ENCODE measurements at regions not wholly inside any gene's neighbourhood (a gene's known extent, or its start where the extent isn't known, plus 50 kb on each side); places are given as distances from the start of the nearest gene placed in this dataset.
"Not testable (repeated sequence)": the region's sequence is repeated elsewhere in the genome, so short reads cannot be mapped to it uniquely, and the experiment has no call there.

GRCh38 chr3:106121491-106122289 lies 252.9 kb upstream of the CBLB start:
- DNase-seq (no peak), ATAC-seq (no peak)
- no peaks in the 10 kb centered on the region for H3K27me3 Mint-ChIP-seq
- no peak overlapping the region for H3K4me3 Mint-ChIP-seq
- H3K4me1 Mint-ChIP-seq: peaks cover 33% of the 10 kb centered on the region
- no peak overlapping the region for H3K27ac Mint-ChIP-seq
- H3K9me3 Mint-ChIP-seq: peaks cover 0 to 6% of the 10 kb centered on the region in 2 donors

DNA sequence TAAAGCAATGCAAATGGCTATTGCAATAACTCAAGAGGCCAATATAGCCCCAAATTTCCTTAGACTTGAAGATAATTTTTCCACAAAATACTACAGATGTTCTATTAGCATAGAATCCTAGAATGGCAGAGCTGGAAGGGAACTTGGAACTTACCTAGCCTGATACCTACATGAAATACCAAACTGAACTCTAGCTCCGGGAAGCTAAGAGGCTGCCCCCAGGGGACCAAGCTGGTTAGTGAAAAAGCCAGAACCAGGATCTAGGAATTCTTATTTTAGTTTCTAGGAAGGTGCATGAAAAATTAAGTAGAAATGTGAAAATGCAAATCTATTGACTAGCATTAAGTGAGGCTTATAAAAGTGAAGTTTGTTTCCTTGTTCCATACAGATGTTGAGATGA lies 256.0 kb upstream of the CBLB start:
- DNase-seq (no peak), ATAC-seq (no peak)
- peaks cover 20% of the 10 kb centered on the region for H3K4me1 Mint-ChIP-seq
- no peak overlapping the region for H3K4me3 Mint-ChIP-seq
- H3K27me3 Mint-ChIP-seq: no peaks in the 10 kb centered on the region
- no peak overlapping the region for H3K27ac Mint-ChIP-seq
- H3K9me3 Mint-ChIP-seq: peaks cover 0 to 5% of the 10 kb centered on the region in 2 donors

DNA sequence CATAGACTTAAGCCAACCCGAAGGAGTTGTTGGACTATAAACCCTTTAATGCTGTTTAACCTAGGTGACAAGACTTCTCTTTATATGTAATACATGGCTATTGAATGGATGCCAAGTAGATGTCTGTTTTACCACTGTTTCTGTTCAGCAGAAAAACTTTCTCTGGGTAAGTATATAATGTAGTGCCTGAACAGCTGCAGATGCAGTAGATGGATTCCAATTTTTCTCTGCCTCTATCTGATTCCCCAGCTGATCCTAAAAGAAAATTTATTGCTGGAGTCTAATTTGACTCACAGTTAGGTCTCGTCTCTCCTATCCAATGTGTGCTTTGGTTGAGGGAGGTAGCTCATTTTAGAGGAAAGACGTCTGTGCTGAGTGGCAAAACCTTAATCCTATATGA lies 256.5 kb upstream of the CBLB start:
- DNase-seq: no peak
- Mint-ChIP-seq H3K27me3 (no peaks in the 10 kb centered on the region), H3K4me3 (no peak overlapping the region), H3K4me1 (peaks cover 20% of the 10 kb centered on the region), H3K9me3 (peaks cover 0 to 5% of the 10 kb centered on the region in 2 donors), H3K27ac (no peak overlapping the region)
- ATAC-seq: no peak

- Mint-ChIP-seq H3K4me1 (peaks cover 22% of the 10 kb centered on the region), H3K4me3 (no peak overlapping the region), H3K9me3 (peaks cover 0 to 5% of the 10 kb centered on the region in 2 donors), H3K27ac (no peak overlapping the region), H3K27me3 (no peaks in the 10 kb centered on the region)
- DNase-seq: no peak
- no peak for ATAC-seq
These were observed 257.4 kb upstream of the CBLB start for GRCh38 chr3:106126067-106126845.

GRCh38 chr3:106126846-106127235 lies 258.0 kb upstream of the CBLB start:
- DNase-seq (no peak), ATAC-seq (no peak)
- no peak overlapping the region for H3K27ac Mint-ChIP-seq
- no peaks in the 10 kb centered on the region for H3K27me3 Mint-ChIP-seq
- H3K4me1 Mint-ChIP-seq: peaks cover 27% of the 10 kb centered on the region
- H3K4me3 Mint-ChIP-seq: no peak overlapping the region
- H3K9me3 Mint-ChIP-seq: peaks cover 0 to 5% of the 10 kb centered on the region in 2 donors

- no peak for ATAC-seq
- Mint-ChIP-seq H3K27ac (peak overlapping the region; percentile 47 to 60), H3K27me3 (no peaks in the 10 kb centered on the region), H3K4me3 (peak overlapping the region; percentile 59 to 69), H3K9me3 (peaks cover 9% of the 10 kb centered on the region in 2 donors), H3K4me1 (peaks cover 27% of the 10 kb centered on the region)
- DNase-seq: no peak
These were observed 261.1 kb upstream of the CBLB start for GRCh38 chr3:106129939-106130338.

GRCh38 chr3:106130384-106131198 lies 261.8 kb upstream of the CBLB start:
- Mint-ChIP-seq H3K4me3 (peak overlapping the region; percentile 59 to 69), H3K9me3 (peaks cover 9 to 12% of the 10 kb centered on the region in 2 donors), H3K27me3 (no peaks in the 10 kb centered on the region), H3K27ac (peak overlapping the region; percentile 2 to 60), H3K4me1 (peaks cover 27% of the 10 kb centered on the region)
- ATAC-seq (no peak), DNase-seq (no peak)

DNA sequence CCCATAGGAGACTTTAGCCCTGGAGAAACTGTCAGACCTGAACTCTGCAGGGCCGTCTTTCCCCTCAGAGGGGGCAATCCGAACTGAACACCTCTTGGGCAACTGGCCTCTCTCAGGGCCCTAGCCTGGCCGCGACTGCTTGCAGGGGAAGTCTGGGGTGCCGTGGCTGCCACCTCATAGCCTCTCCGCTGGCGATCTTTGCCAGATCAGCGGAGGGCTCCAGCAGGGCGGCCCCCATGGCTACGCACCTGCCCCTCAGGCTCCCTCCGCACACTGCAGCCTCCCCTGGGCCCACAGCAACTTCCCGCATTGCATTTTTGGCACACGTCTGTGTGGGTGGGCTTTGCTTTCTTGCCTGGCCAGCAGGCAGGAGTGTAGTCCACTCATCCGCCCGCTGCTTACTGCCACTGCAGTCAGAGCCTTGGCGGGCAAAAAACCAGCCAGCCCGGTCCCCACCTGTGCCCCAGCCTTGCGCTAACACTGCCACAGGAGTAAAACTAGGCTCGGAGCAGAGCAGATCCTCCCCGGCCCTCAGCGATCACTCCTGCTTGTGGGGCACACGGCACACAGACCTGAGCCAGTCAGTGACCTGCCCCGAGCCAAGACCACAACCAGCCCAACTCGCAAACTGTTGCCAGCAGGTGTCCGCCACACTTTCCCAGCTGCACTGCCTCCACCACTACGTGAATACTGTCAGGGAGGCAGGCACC lies 266.8 kb upstream of the CBLB start:
- Mint-ChIP-seq H3K4me3 (no peak overlapping the region), H3K9me3 (peaks cover 14 to 31% of the 10 kb centered on the region in 2 donors), H3K4me1 (peaks cover 27% of the 10 kb centered on the region), H3K27me3 (no peaks in the 10 kb centered on the region), H3K27ac (no peak overlapping the region)
- ATAC-seq: no peak
- DNase-seq: no peak

GRCh38 chr3:106139826-106140225 lies 271.0 kb upstream of the CBLB start:
- no peak overlapping the region for H3K27ac Mint-ChIP-seq
- H3K27me3 Mint-ChIP-seq: no peaks in the 10 kb centered on the region
- peaks cover 16 to 28% of the 10 kb centered on the region in 2 donors for H3K9me3 Mint-ChIP-seq
- DNase-seq: no peak
- H3K4me3 Mint-ChIP-seq: no peak overlapping the region
- peaks cover 23% of the 10 kb centered on the region for H3K4me1 Mint-ChIP-seq
- ATAC-seq: no peak

GRCh38 chr3:106140431-106140830 lies 271.6 kb upstream of the CBLB start:
- Mint-ChIP-seq H3K27me3 (no peaks in the 10 kb centered on the region), H3K27ac (no peak overlapping the region), H3K4me3 (no peak overlapping the region), H3K9me3 (peaks cover 16 to 28% of the 10 kb centered on the region in 2 donors), H3K4me1 (peaks cover 23% of the 10 kb centered on the region)
- ATAC-seq (no peak), DNase-seq (no peak)

- Mint-ChIP-seq H3K4me3 (no peak overlapping the region), H3K4me1 (peaks cover 17% of the 10 kb centered on the region), H3K27me3 (no peaks in the 10 kb centered on the region), H3K9me3 (peaks cover 30 to 46% of the 10 kb centered on the region in 2 donors), H3K27ac (no peak overlapping the region)
- DNase-seq (no peak), ATAC-seq (no peak)
These were observed 275.2 kb upstream of the CBLB start for GRCh38 chr3:106144030-106144429.

- H3K27ac Mint-ChIP-seq, ATAC-seq, H3K4me1 Mint-ChIP-seq, DNase-seq, H3K27me3 Mint-ChIP-seq, H3K4me3 Mint-ChIP-seq: not testable (repeated sequence)
- peaks cover 30 to 61% of the 10 kb centered on the region in 2 donors for H3K9me3 Mint-ChIP-seq
These were observed 279.7 kb upstream of the CBLB start for GRCh38 chr3:106148440-106149082.

DNA sequence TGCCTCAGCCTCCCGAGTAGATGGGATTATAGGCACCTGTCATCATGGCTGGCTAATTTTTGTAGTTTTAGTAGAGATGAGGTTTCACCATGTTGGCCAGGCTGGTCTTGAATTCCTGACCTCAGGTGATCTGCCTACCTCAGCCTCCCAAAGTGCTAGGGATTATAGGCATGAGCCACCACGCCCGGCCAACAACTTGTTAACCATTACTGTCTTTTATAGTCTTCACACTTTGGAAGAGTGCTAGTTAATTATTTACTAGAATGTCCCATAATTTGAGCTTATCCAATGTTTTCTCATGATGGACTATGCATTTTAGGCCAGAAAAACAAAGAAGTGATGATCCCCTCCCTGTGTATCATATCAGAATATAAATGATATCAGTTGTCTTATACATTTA lies 288.6 kb upstream of the CBLB start:
- ATAC-seq (no peak), DNase-seq (no peak)
- Mint-ChIP-seq H3K4me3 (no peak overlapping the region), H3K4me1 (no peaks in the 10 kb centered on the region), H3K27me3 (no peaks in the 10 kb centered on the region), H3K9me3 (peaks cover 8 to 10% of the 10 kb centered on the region in 2 donors), H3K27ac (no peak overlapping the region)

GRCh38 chr3:106160396-106160795 lies 291.6 kb upstream of the CBLB start:
- H3K27ac Mint-ChIP-seq: no peak overlapping the region

More at GRCh38 chr3:106160396-106160795, 291.6 kb upstream of the CBLB start:
- Mint-ChIP-seq H3K27me3 (no peaks in the 10 kb centered on the region), H3K4me3 (no peak overlapping the region), H3K9me3 (peaks cover 28 to 30% of the 10 kb centered on the region in 2 donors), H3K4me1 (no peaks in the 10 kb centered on the region)
- DNase-seq (no peak), ATAC-seq (no peak)
